GM21360 (cell line): ENCODE measurements at regions not wholly inside any gene's neighbourhood (a gene's known extent, or its start where the extent isn't known, plus 50 kb on each side); places are given as distances from the start of the nearest gene placed in this dataset.

Source experiments
- ATAC-seq: cut with Tn5 transposase; IDR thresholded peaks from one replicate; pipeline ENCODE4 v1.9.1; 2021; ENCODE audit warnings: mild to moderate bottlenecking, moderate library complexity; ENCODE audit not compliant: unreplicated experiment

GRCh38 chr4:141576585-141577110 is 59.7 kb upstream of the IL15 start:
- ATAC-seq, result no peak

GRCh38 chr4:141578451-141578850 is 57.9 kb upstream of the IL15 start:
- no peak for ATAC-seq

GRCh38 chr4:141580523-141580922 is 55.9 kb upstream of the IL15 start:
- ATAC-seq, result no peak
